Heart left ventricle (tissue), 13 donors: ENCODE measurements at regions not wholly inside any gene's neighbourhood (a gene's known extent, or its start where the extent isn't known, plus 50 kb on each side); places are given as distances from the start of the nearest gene placed in this dataset.

Experiments used
- CTCF ChIP-seq, 12 donors: fragments of 200-600 bp; sonication (generic) in 4 of 12; IDR thresholded peaks; one replicate each; pipeline versions ENCODE4 v1.5.0 to v1.8.0; 2018 to 2022; ENCODE audit warnings: antibody characterized with exemption in 12 of 12, mild to moderate bottlenecking in 5 of 12
- POLR2A ChIP-seq, 2 donors: fragments of 450-650 bp; IDR thresholded peaks; one replicate each; pipeline ENCODE4 v1.6.1; 2017; ENCODE audit warnings: antibody characterized with exemption in 2 of 2, mild to moderate bottlenecking in 2 of 2, moderate library complexity in 2 of 2
- donor health status: ischemic (EF 13 %, LVEDD 7.1; RV severe dilation, severe dysfunction).
- donor health status: DM: no; HTN: yes; CAD: no.
- donor health status: DM: no; HTN: no; CAD: no.
- donor health status: ischemic (EF 25% LVEDD 6.9; RV normal size, moderate dysfunction).
- donor health status: ischemic (EF 25% LVEDD 5.7; RV mildly dilated, moderate dysfunction).
- donor health status: ischemic (EF 35%, LVEDD 5.7; RV mildly dilated, moderate dysfunction).
- donor health status: nonischemic (EF 11% LVEDD 7.7; RV severe dilation, severe dysfunction).
- donor health status: DM: yes; HTN: yes; CAD: no.
- donor health status: PGD.
- donor health status: ischemic (EF 29% LVEDD 5.4; RV normal size, mild dysfunction).
- donor health status: nonischemic (EF 23%, LVEDD 6.1; RV moderate dilation, normal function).

- no peak for TF ChIP-seq CTCF (IDR thresholded peaks at IDR 0.05)
- TF ChIP-seq POLR2A (IDR thresholded peaks at IDR 0.05), result no peak
Observed at GRCh38 chr2:198371921-198372543, 567.6 kb downstream of the PLCL1 start.
